Epithelial cell of esophagus (primary cell): ENCODE measurements at regions not wholly inside any gene's neighbourhood (a gene's known extent, or its start where the extent isn't known, plus 50 kb on each side); places are given as distances from the start of the nearest gene placed in this dataset.
"Not testable (repeated sequence)": the region's sequence is repeated elsewhere in the genome, so short reads cannot be mapped to it uniquely, and the experiment has no call there.

Experiments used
- DNase-seq: peaks from one replicate; pipeline ENCODE4 v3.0.0; 2010; ENCODE audit warnings: low read depth
- H3K4me3 ChIP-seq: 2 replicates; pipeline ENCODE4 v1.5.1; 2011; ENCODE audit warnings: mild to moderate bottlenecking, low read length, control low read depth
- TF ChIP-seq, protein P1 (sequence below): IDR thresholded peaks from 2 replicates; pipeline ENCODE4 v1.5.1; 2011; ENCODE audit warnings: low read depth, mild to moderate bottlenecking, low read length, control low read depth, inconsistent platforms; ENCODE audit not compliant: insufficient read depth; ENCODE audit errors: missing control alignments

DNA sequence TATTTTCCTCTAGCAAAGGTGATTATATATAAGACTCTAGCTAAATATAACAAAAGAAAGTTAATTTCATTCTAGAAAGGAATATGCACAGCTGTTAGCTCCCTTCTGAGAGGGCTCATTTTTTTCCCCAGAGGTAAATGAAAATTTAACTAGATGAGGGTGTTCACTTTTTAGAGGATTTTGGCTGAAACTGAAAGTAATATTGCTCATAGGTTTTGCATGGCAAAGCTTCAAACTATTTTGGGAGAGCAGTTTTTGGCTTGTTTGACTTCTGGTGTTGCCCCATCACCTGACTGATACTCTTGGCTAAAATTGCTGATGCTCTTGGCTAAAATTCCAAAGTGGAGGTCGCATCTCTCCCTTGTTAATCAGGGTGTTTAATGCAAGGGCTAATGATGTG lies 311.9 kb downstream of the EDEM1 start:
- no peak for DNase-seq
- TF ChIP-seq, protein P1, sequence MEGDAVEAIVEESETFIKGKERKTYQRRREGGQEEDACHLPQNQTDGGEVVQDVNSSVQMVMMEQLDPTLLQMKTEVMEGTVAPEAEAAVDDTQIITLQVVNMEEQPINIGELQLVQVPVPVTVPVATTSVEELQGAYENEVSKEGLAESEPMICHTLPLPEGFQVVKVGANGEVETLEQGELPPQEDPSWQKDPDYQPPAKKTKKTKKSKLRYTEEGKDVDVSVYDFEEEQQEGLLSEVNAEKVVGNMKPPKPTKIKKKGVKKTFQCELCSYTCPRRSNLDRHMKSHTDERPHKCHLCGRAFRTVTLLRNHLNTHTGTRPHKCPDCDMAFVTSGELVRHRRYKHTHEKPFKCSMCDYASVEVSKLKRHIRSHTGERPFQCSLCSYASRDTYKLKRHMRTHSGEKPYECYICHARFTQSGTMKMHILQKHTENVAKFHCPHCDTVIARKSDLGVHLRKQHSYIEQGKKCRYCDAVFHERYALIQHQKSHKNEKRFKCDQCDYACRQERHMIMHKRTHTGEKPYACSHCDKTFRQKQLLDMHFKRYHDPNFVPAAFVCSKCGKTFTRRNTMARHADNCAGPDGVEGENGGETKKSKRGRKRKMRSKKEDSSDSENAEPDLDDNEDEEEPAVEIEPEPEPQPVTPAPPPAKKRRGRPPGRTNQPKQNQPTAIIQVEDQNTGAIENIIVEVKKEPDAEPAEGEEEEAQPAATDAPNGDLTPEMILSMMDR = no peak

DNA sequence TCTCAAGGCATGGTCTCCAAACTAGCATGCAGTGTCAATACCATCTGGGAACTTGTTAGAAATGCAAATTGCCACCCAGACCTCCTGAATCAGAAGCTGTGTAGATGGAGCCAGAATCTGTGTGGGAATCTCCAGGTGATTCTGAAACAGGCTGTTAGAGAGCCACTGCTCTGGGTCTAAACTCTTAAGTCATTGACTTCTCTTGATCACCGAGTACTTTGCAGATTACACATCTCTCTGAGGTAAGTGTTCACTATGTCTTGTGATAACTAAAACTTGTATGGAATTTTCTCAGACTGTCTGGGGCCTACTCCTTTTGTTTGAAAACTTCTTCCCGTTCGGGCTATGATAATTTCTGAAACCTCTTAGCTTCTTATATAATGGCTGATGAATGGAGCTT lies 315.6 kb downstream of the EDEM1 start:
- no peak overlapping the region for H3K4me3 ChIP-seq
- TF ChIP-seq, protein P1 = no peak

More for the DNA sequence above, 311.9 kb downstream of the EDEM1 start:
- H3K4me3 ChIP-seq = no peak overlapping the region

DNA sequence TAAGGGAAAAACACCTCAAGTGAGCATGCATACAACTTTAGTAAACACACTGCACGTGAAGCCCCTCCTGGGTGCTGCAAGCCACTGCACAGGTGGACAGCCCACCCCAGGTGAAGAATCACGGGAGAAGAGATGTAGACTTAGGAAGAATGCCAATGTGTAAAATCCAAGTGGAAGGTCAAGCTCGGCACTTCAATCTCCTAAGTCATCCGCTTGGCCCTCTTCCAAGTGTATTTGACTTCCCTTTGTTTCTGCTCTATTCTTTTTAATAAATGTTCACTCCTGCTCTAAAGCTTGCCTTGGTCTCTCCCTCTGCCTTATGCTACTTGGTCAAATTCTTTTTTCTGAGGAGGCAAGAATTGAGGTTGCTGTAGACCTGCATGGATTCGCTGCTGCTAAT lies 316.6 kb downstream of the EDEM1 start:
- no peak for DNase-seq
- TF ChIP-seq, protein P1 = no peak

More for the DNA sequence above, 315.6 kb downstream of the EDEM1 start:
- no peak for DNase-seq

DNA sequence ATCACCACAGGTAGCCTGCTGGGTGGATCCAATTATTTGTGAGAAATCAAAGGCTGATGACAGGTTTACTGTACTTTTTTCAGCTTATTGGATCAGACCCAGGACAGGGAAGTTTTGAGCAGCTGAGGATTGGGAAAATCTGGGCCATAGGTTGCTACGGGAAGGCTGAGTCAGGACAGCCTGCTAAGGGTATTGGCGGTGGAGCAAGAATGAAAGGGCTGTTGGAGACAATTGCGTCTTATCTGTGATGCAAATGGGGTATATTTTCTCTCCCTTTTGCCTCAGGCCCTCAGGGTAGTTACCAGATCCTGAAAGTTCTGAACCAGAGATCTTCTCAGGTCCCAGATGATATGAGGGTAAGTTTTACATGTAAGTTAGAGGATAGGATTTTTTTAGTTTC lies 317.7 kb downstream of the EDEM1 start:
- no peak overlapping the region for H3K4me3 ChIP-seq
- TF ChIP-seq, protein P1 = no peak
- DNase-seq = no peak

More for the DNA sequence above, 316.6 kb downstream of the EDEM1 start:
- H3K4me3 ChIP-seq = no peak overlapping the region

DNA sequence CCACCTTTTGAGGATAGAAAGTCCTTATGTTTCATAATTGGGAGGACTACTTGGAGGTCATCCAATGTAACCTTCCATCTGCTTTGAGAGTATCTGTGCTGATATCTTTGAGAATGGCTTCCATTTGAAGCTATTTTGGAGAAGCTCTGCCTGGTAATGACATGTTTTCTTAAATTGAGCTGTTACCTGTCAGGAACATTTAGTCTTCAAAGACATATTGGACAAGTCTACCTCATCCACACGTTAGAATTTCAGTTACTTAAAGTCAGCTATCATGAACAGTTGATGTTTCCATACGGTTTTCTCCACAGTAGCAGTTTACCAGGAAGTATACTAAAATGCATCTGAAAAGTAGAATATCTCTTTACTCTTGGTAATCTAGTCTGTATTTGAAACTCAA lies 318.5 kb downstream of the EDEM1 start:
- no peak for DNase-seq
- no peak overlapping the region for H3K4me3 ChIP-seq
- TF ChIP-seq, protein P1 = no peak

DNA sequence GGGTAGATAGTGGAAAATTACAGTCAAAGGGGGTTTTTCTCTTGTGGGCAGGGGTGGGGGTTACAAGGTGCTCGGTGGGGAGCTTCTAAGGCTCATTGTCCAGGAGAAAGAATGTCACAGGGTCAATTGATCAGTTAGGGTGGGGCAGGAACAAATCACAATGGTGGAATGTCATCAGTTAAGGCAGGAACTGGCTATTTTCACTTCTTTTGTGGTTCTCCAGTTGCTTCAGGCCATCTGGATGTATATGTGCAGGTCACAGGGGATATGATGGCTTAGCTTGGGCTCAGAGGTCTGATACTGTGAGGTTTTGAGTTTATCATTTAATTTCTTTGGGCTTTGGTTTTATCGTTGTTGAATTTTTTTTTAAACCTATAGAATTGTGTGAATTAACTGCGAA lies 321.4 kb downstream of the EDEM1 start:
- DNase-seq, H3K4me3 ChIP-seq: not testable (repeated sequence)

DNA sequence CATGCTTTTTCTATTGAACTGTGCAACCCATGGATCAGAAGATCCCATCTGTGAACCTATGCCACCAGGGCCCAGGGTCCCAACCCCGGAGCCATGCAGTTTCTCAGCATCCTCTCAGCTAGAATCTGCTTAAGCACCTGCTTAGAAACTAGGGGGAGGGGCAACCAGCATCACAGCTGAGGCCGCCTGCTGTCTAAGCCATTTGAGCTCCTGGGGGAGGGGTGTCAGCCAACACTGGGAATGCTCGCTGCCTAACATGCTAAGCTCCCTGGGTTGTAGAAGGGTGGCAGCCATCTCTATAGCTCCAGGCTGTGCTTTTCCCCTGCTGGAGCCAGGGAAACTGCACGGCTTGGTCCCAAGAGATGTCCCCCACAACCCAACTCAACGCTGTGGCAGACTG lies 322.8 kb downstream of the EDEM1 start:
- DNase-seq = no peak
- H3K4me3 ChIP-seq = no peak overlapping the region
- TF ChIP-seq, protein P1 = no peak
